ENCODE measurements at regions not wholly inside any gene's neighbourhood (a gene's known extent, or its start where the extent isn't known, plus 50 kb on each side); places are given as distances from the start of the nearest gene placed in this dataset.

DNA sequence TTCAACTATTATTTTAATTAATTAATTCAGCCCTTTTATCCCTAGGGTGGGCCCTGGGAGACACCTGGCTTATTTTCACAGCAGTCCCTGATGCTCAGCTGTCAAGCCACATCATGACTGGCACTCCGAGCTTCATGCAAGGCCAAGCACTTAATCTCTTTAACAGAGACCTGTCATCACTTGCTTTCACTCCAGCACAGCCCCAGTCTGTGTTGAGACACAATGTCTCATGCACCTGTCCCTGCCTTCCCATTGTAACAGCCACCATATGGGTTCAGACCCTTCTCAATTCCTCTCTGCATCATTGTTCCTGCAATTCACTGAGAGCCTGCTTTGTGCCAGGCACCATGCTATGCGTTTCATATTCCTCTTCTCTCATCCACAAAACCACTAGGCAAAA, 222.2 kb upstream of the TENM4 start:
- TF ChIP-seq EZH2 (IDR thresholded peaks at IDR 0.05; ENCODE audit: borderline replicate concordance, low read length), result no peak
- TF ChIP-seq, protein P1, sequence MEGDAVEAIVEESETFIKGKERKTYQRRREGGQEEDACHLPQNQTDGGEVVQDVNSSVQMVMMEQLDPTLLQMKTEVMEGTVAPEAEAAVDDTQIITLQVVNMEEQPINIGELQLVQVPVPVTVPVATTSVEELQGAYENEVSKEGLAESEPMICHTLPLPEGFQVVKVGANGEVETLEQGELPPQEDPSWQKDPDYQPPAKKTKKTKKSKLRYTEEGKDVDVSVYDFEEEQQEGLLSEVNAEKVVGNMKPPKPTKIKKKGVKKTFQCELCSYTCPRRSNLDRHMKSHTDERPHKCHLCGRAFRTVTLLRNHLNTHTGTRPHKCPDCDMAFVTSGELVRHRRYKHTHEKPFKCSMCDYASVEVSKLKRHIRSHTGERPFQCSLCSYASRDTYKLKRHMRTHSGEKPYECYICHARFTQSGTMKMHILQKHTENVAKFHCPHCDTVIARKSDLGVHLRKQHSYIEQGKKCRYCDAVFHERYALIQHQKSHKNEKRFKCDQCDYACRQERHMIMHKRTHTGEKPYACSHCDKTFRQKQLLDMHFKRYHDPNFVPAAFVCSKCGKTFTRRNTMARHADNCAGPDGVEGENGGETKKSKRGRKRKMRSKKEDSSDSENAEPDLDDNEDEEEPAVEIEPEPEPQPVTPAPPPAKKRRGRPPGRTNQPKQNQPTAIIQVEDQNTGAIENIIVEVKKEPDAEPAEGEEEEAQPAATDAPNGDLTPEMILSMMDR (IDR thresholded peaks at IDR 0.05; ENCODE audit: low read length), result no peak

Measured in OCI-LY1 (cell line).